K562 (cell line): ENCODE measurements at regions not wholly inside any gene's neighbourhood (a gene's known extent, or its start where the extent isn't known, plus 50 kb on each side); places are given as distances from the start of the nearest gene placed in this dataset.

Experiments used
- ATAC-seq: fragments of 200-7000 bp; cut with Tn5 transposase; 3 replicates; pipeline ENCODE4 v1.9.1; 2020; ENCODE audit warnings: moderate library complexity
- BruUV-seq: library from RNA; stranded (reverse); fragments of 400-500 nt; replicated peaks from 2 replicates; lab custom pipeline; 2021; lab: Mats Ljungman, UMichigan
- CTCF ChIA-PET: fragments of 300-600 bp; formaldehyde crosslinking; extraction: SDS; loops from one replicate; lab custom pipeline; 2021; ENCODE audit warnings: low intra/inter-chr PET ratio; lab: Yijun Ruan, JAX
- POLR2A ChIA-PET: fragments of 300-600, 350-650 bp; sonication (Branson Sonifier 250); formaldehyde crosslinking; extraction: SDS; loops from one replicate; lab custom pipeline; 2021; ENCODE audit warnings: antibody characterized with exemption, inconsistent platforms; lab: Yijun Ruan, JAX
- DNase-seq, 4 experiments: peaks; one replicate each; pipeline versions ENCODE4 v3.0.0 to v3.0.0-alpha.2; 2011 to 2018; ENCODE audit warnings: low spot score in 3 of 4, mixed read lengths in 3 of 4; ENCODE audit errors: extremely low read depth in 1 of 4
- FAIRE-seq: peaks from 2 replicates; lab custom pipeline; 2011; peaks lifted over from hg19 to GRCh38; lab: Jason Lieb, UNC
- H2AFZ ChIP-seq: 2 replicates; pipeline ENCODE4 v1.6.0; 2011; ENCODE audit warnings: low read depth, low read length, control low read depth, inconsistent platforms
- H3K27ac ChIP-seq: fragments of 200-600 bp; 3 replicates; pipeline ENCODE4 v1.8.0; 2011; ENCODE audit warnings: low read depth, mild to moderate bottlenecking, control low read depth, inconsistent platforms, low read length, moderate library complexity, mixed read lengths; ENCODE audit errors: extremely low read depth
- H3K27me3 ChIP-seq, 2 experiments: fragments of 300-600 bp in 1 of 2; 2 replicates in 1 of 2; 3 replicates in 1 of 2; pipeline versions ENCODE4 v1.6.0 to v1.8.0; 2011; ENCODE audit warnings: inconsistent platforms in 2 of 2, low read length in 2 of 2, mild to moderate bottlenecking in 1 of 2, mixed read lengths in 1 of 2, moderate library complexity in 1 of 2; ENCODE audit not compliant: control insufficient read depth in 2 of 2, insufficient read depth in 2 of 2
- H3K36me3 ChIP-seq: fragments of 300-600 bp; 3 replicates; pipeline ENCODE4 v1.8.0; 2011; ENCODE audit warnings: mild to moderate bottlenecking, low read length, inconsistent platforms; ENCODE audit not compliant: control insufficient read depth, insufficient read depth
- H3K4me1 ChIP-seq, 2 experiments: fragments of 200-600 bp in 1 of 2; replicated peaks in 1 of 2; 2 replicates in 1 of 2; 3 replicates in 1 of 2; pipeline versions ENCODE4 v1.5.1 to v1.8.0; 2011; ENCODE audit warnings: inconsistent platforms in 2 of 2, low read length in 2 of 2, mild to moderate bottlenecking in 1 of 2, mixed read lengths in 1 of 2, moderate library complexity in 1 of 2; ENCODE audit not compliant: control insufficient read depth in 2 of 2, insufficient read depth in 2 of 2
- H3K4me2 ChIP-seq: 2 replicates; pipeline ENCODE4 v1.6.1; 2011; ENCODE audit warnings: low read length, control low read depth, inconsistent platforms, mixed read lengths; ENCODE audit not compliant: insufficient read depth
- H3K4me3 ChIP-seq: fragments of 200-600 bp; sonication (generic), shearing (Covaris generic); 2 replicates; pipeline ENCODE4 v1.5.1; 2016; ENCODE audit warnings: control low read depth, inconsistent platforms
- H3K79me2 ChIP-seq: fragments of 200-600 bp; 3 replicates; pipeline ENCODE4 v1.8.0; 2011; ENCODE audit warnings: low read length, inconsistent platforms; ENCODE audit not compliant: control insufficient read depth, insufficient read depth
- H3K9ac ChIP-seq, 2 experiments: 2 replicates each; pipeline versions ENCODE4 v1.6.0 to v1.6.1; 2011; ENCODE audit warnings: low read depth in 2 of 2, low read length in 2 of 2, control low read depth in 1 of 2, inconsistent platforms in 1 of 2, mild to moderate bottlenecking in 1 of 2, mixed read lengths in 1 of 2; ENCODE audit not compliant: insufficient read depth in 1 of 2
- H3K9me1 ChIP-seq: one replicate; pipeline ENCODE4 v1.6.0; 2011; ENCODE audit warnings: inconsistent platforms, mild to moderate bottlenecking, low read length, moderate library complexity; ENCODE audit not compliant: control insufficient read depth, insufficient read depth
- H3K9me3 ChIP-seq: replicated peaks from 2 replicates; pipeline ENCODE4 v1.5.1; 2011; ENCODE audit warnings: low read depth, low read length, inconsistent platforms; ENCODE audit not compliant: control insufficient read depth, insufficient read depth
- H4K20me1 ChIP-seq: replicated peaks from 2 replicates; pipeline ENCODE4 v1.6.1; 2011; ENCODE audit warnings: low read length, inconsistent platforms, mixed read lengths; ENCODE audit not compliant: control insufficient read depth, insufficient read depth
- ESRRA ChIP-seq: fragments of 450-650 bp; IDR thresholded peaks from 2 replicates; pipeline ENCODE4 v1.6.1; 2014; ENCODE audit warnings: low read depth, mild to moderate bottlenecking, moderate library complexity, borderline replicate concordance
- GTF2E2 ChIP-seq: fragments of 200-800 bp; sonication (Bioruptor generic); IDR thresholded peaks from 2 replicates; pipeline ENCODE4 v1.6.1; 2016; ENCODE audit warnings: missing genetic modification characterization, missing compliant biosample characterization
- HMBOX1 ChIP-seq: sonication (generic); IDR thresholded peaks from 2 replicates; pipeline ENCODE4 v1.6.1; 2016
- KLF13 ChIP-seq: fragments of 450-650 bp; IDR thresholded peaks from 2 replicates; pipeline ENCODE4 v1.6.1; 2016; ENCODE audit warnings: missing genetic modification characterization, low read depth, mild to moderate bottlenecking, missing compliant biosample characterization, moderate library complexity, borderline replicate concordance
- MLLT1 ChIP-seq, 2 experiments: fragments of 450-650 bp; IDR thresholded peaks; 2 replicates each; pipeline ENCODE4 v1.6.1; 2016
- REST ChIP-seq, 2 experiments: fragments of 450-650 bp; formaldehyde crosslinking in 1 of 2; IDR thresholded peaks; 2 replicates each; pipeline versions ENCODE4 v1.4.0 to v1.6.1; 2014 to 2020; ENCODE audit warnings: mild to moderate bottlenecking in 2 of 2, borderline replicate concordance in 1 of 2, low read depth in 1 of 2
- ZBTB49 ChIP-seq: sonication (generic); formaldehyde crosslinking; IDR thresholded peaks from 2 replicates; pipeline ENCODE4 v1.8.0; 2022; ENCODE audit warnings: missing genetic modification reagents, mild to moderate bottlenecking, borderline replicate concordance
- WGBS: fragments of 100-300 bp; shearing (Covaris generic); methylation state at CpG from one replicate; pipeline ENCODE4 v1.1.6; 2016; ENCODE audit warnings: low coverage, mixed read lengths; ENCODE audit not compliant: insufficient coverage; ENCODE audit errors: missing lambda C conversion rate; 5-methylcytosine and 5-hydroxymethylcytosine counted together
- in situ Hi-C: fragments of 300-500 bp; cut with MboI; formaldehyde crosslinking; loops from 4 replicates; pipeline ENCODE4 v1.15.0; 2018; ENCODE audit warnings: inconsistent platforms, mixed read lengths
- intact Hi-C: fragments of 100-400 bp; cut with micrococcal nuclease; formaldehyde crosslinking; loops from 2 replicates; pipeline ENCODE4 v1.14.2; 2022

- DNase-seq (no peak), FAIRE-seq (no peak), ATAC-seq (no peak)
- intact Hi-C loops (no loop called here), in situ Hi-C loops (no loop called here)
- Histone ChIP-seq H3K4me3 (no peak overlapping the region), H3K36me3 (no peaks in the 10 kb centered on the region), H3K27ac (no peak overlapping the region), H3K4me2 (no peak overlapping the region), H2AFZ (no peak overlapping the region), H3K27me3 (no peaks in the 10 kb centered on the region), H3K9me1 (no peaks in the 10 kb centered on the region), H3K79me2 (no peaks in the 10 kb centered on the region), H3K9ac (no peak overlapping the region), H3K4me1 (no peaks in the 10 kb centered on the region), H4K20me1 (no peaks in the 10 kb centered on the region), H3K9me3 (no peaks in the 10 kb centered on the region)
- BruUV-seq, result no TSS peak
- CTCF ChIA-PET, result no interaction called here
- POLR2A ChIA-PET, result interaction anchor here (1.0 kb wide), 1 partner anchor 13 kb away, joined by 3 read pairs; no protein-coding TSS in a partner anchor
- WGBS, result 0% methylated on average over 2 of the region's 2 CpGs
- no peak for TF ChIP-seq REST (IDR thresholded peaks at IDR 0.05; ENCODE audit: borderline replicate concordance)
- TF ChIP-seq REST (CRISPR knock-in tag; IDR thresholded peaks at IDR 0.05; ENCODE audit: low read depth), result no peak
- TF ChIP-seq HMBOX1, result no peak
- TF ChIP-seq GTF2E2 (tag), result no peak
- TF ChIP-seq MLLT1 (IDR thresholded peaks at IDR 0.05), result no peak
- TF ChIP-seq ZBTB49 (CRISPR knock-in tag), result no peak
- TF ChIP-seq ESRRA, result no peak
- TF ChIP-seq KLF13 (tag), result no peak
Observed at GRCh38 chr6:63496361-63496804, 75.9 kb upstream of the LOC128125822 start.
